ENCODE measurements at regions not wholly inside any gene's neighbourhood (a gene's known extent, or its start where the extent isn't known, plus 50 kb on each side); places are given as distances from the start of the nearest gene placed in this dataset.

- no peak for DNase-seq
Observed at GRCh38 chr11:119850822-119851409, 121.9 kb upstream of the NECTIN1 start.

GRCh38 chr11:119849872-119850271 lies 120.9 kb upstream of the NECTIN1 start:
- DNase-seq, result no peak

- no peak for DNase-seq
Observed at GRCh38 chr11:119847853-119848252, 118.9 kb upstream of the NECTIN1 start.

- DNase-seq, result no peak
Observed at GRCh38 chr11:119846374-119846773, 117.4 kb upstream of the NECTIN1 start.

GRCh38 chr11:119845756-119846155 lies 116.8 kb upstream of the NECTIN1 start:
- DNase-seq, result no peak

- DNase-seq, result no peak
Observed at GRCh38 chr11:119845305-119845704, 116.3 kb upstream of the NECTIN1 start.

- DNase-seq, result no peak
Observed at GRCh38 chr11:119844808-119845207, 115.8 kb upstream of the NECTIN1 start.

GRCh38 chr11:119843877-119844276 lies 114.9 kb upstream of the NECTIN1 start:
- no peak for DNase-seq

GRCh38 chr11:119842731-119843130 lies 113.7 kb upstream of the NECTIN1 start:
- DNase-seq, result no peak

GRCh38 chr11:119839476-119840133 lies 110.6 kb upstream of the NECTIN1 start:
- DNase-seq, result no peak

GRCh38 chr11:119835753-119836152 lies 106.8 kb upstream of the NECTIN1 start:
- DNase-seq, result no peak

GRCh38 chr11:119832202-119832935 lies 103.4 kb upstream of the NECTIN1 start:
- DNase-seq, result no peak

- no peak for DNase-seq
Observed at GRCh38 chr11:119831011-119831410, 102.0 kb upstream of the NECTIN1 start.

GRCh38 chr11:119830400-119830799 lies 101.4 kb upstream of the NECTIN1 start:
- DNase-seq, result no peak

GRCh38 chr11:119829402-119829801 lies 100.4 kb upstream of the NECTIN1 start:
- DNase-seq, result no peak

GRCh38 chr11:119828819-119829218 lies 99.8 kb upstream of the NECTIN1 start:
- DNase-seq, result no peak

- DNase-seq, result no peak
Observed at GRCh38 chr11:119828006-119828405, 99.0 kb upstream of the NECTIN1 start.

- DNase-seq, result no peak
Observed at GRCh38 chr11:119827113-119827512, 98.1 kb upstream of the NECTIN1 start.

GRCh38 chr11:119823077-119823476 lies 94.1 kb upstream of the NECTIN1 start:
- DNase-seq, result no peak

- no peak for DNase-seq
Observed at GRCh38 chr11:119816660-119817059, 87.7 kb upstream of the NECTIN1 start.

GRCh38 chr11:119814766-119815165 lies 85.8 kb upstream of the NECTIN1 start:
- no peak for DNase-seq

GRCh38 chr11:119810478-119811232 lies 81.7 kb upstream of the NECTIN1 start:
- DNase-seq, result no peak

- DNase-seq, result no peak
Observed at GRCh38 chr11:119809346-119809745, 80.3 kb upstream of the NECTIN1 start.
